ENCODE measurements at regions not wholly inside any gene's neighbourhood (a gene's known extent, or its start where the extent isn't known, plus 50 kb on each side); places are given as distances from the start of the nearest gene placed in this dataset.

DNA sequence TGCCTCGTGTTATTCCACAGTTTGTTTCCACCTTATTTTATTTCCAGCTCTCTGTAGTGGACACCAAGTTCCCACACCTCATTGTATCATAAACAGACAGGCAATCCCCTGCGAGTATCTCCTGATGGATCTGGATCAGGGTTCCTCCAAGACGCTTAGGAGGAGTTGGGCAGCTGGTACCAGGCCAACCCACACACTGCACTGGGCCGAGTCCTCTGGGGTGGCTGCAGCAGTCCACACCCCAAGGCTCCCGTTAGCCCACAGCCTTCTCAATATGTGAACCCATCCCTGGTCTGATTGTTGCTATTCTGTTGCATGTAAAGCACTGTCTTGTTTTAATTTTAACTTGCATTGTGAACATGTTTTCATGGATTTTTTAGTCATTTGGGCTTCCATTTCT is 178.8 kb upstream of the RAB6C start:
- Histone ChIP-seq H3K9me2 (replicated peaks; ENCODE audit: low read length) (no peaks in the 10 kb centered on the region), H3K4me1 (ENCODE audit: insufficient read depth, low read length) (no peaks in the 10 kb centered on the region; the same call in 1 of the 2 replicates), H3K4me2 (ENCODE audit: low read length) (no peak overlapping the region), H3K27ac (ENCODE audit: low read length) (no peak overlapping the region), H2AFZ (ENCODE audit: low read length) (no peak overlapping the region), H3K27me3 (ENCODE audit: low read length) (0 out of 2 replicates have a peak, but pooled peaks cover 3% of the 10 kb centered on the region), H3K9ac (ENCODE audit: low read length) (no peak overlapping the region), H3K4me3 (ENCODE audit: low read length) (no peak overlapping the region), H4K20me1 (ENCODE audit: low read length) (no peaks in the 10 kb centered on the region), H3K9me3 (ENCODE audit: low read length) (no peaks in the 10 kb centered on the region), H3K36me3 (ENCODE audit: low read depth, low read length) (no peaks in the 10 kb centered on the region), H3K79me2 (ENCODE audit: low read length) (no peaks in the 10 kb centered on the region), H3F3A (ENCODE audit: low read length, unreplicated experiment) (no peaks in the 10 kb centered on the region)
- intact Hi-C loops (cut with micrococcal nuclease), result no loop called here
- CTCF ChIA-PET, result no interaction called here
- TF ChIP-seq EZH2phosphoT487 (IDR thresholded peaks at IDR 0.05; ENCODE audit: borderline replicate concordance, low read length) (no peak), EZH2 (IDR thresholded peaks at IDR 0.05; ENCODE audit: low read length, unreplicated experiment) (no peak)
- TF ChIP-seq, protein P1, sequence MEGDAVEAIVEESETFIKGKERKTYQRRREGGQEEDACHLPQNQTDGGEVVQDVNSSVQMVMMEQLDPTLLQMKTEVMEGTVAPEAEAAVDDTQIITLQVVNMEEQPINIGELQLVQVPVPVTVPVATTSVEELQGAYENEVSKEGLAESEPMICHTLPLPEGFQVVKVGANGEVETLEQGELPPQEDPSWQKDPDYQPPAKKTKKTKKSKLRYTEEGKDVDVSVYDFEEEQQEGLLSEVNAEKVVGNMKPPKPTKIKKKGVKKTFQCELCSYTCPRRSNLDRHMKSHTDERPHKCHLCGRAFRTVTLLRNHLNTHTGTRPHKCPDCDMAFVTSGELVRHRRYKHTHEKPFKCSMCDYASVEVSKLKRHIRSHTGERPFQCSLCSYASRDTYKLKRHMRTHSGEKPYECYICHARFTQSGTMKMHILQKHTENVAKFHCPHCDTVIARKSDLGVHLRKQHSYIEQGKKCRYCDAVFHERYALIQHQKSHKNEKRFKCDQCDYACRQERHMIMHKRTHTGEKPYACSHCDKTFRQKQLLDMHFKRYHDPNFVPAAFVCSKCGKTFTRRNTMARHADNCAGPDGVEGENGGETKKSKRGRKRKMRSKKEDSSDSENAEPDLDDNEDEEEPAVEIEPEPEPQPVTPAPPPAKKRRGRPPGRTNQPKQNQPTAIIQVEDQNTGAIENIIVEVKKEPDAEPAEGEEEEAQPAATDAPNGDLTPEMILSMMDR (conservative IDR thresholded peaks at IDR 0.05; ENCODE audit: low read depth, low read length), result no peak
- DNase-seq, result no peak
- BruUV-seq (replicated peaks), result no TSS peak
- ATAC-seq, result no peak
- POLR2A ChIA-PET (ENCODE audit: unreplicated experiment), result no interaction called here

DNA sequence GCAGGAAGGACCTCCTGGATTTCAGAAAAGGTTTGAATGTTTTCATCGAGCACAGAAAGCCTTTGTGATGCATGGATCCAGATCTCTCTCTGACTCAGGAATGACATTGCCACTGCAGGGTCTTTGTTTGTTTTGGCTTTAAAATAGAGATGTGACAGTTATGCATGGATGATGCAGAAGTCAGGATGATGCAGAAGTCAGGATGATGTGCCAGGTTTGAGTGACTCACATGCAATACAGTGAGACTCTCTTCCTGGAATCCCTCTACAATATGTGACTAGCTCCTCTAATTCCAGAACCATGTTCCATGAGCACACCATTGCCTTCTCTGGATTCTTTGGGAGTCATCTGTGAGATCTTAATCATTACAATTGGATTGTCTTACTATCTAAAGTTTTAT is 177.9 kb upstream of the RAB6C start:
- Histone ChIP-seq H3K9ac (ENCODE audit: low read length) (no peak overlapping the region), H3F3A (ENCODE audit: low read length, unreplicated experiment) (no peaks in the 10 kb centered on the region), H3K4me1 (ENCODE audit: insufficient read depth, low read length) (no peaks in the 10 kb centered on the region; the same call in 1 of the 2 replicates), H3K9me3 (ENCODE audit: low read length) (no peaks in the 10 kb centered on the region), H2AFZ (ENCODE audit: low read length) (no peak overlapping the region), H4K20me1 (ENCODE audit: low read length) (no peaks in the 10 kb centered on the region), H3K27ac (ENCODE audit: low read length) (no peak overlapping the region), H3K36me3 (ENCODE audit: low read depth, low read length) (no peaks in the 10 kb centered on the region), H3K79me2 (ENCODE audit: low read length) (no peaks in the 10 kb centered on the region), H3K9me2 (replicated peaks; ENCODE audit: low read length) (no peaks in the 10 kb centered on the region), H3K27me3 (ENCODE audit: low read length) (peaks cover 11% of the 10 kb centered on the region; the same call in 1 of the 2 replicates), H3K4me3 (ENCODE audit: low read length) (no peak overlapping the region), H3K4me2 (ENCODE audit: low read length) (no peak overlapping the region)
- BruUV-seq (replicated peaks), result no TSS peak
- DNase-seq, result peak; percentile 57
- TF ChIP-seq EZH2 (IDR thresholded peaks at IDR 0.05; ENCODE audit: low read length, unreplicated experiment), result no peak
- TF ChIP-seq EZH2phosphoT487 (IDR thresholded peaks at IDR 0.05; ENCODE audit: borderline replicate concordance, low read length), result no peak
- TF ChIP-seq, protein P1 (conservative IDR thresholded peaks at IDR 0.05; ENCODE audit: low read depth, low read length), result no peak
- intact Hi-C loops (cut with micrococcal nuclease), result no loop called here
- POLR2A ChIA-PET (ENCODE audit: unreplicated experiment), result no interaction called here
- no peak for ATAC-seq
- CTCF ChIA-PET, result no interaction called here

DNA sequence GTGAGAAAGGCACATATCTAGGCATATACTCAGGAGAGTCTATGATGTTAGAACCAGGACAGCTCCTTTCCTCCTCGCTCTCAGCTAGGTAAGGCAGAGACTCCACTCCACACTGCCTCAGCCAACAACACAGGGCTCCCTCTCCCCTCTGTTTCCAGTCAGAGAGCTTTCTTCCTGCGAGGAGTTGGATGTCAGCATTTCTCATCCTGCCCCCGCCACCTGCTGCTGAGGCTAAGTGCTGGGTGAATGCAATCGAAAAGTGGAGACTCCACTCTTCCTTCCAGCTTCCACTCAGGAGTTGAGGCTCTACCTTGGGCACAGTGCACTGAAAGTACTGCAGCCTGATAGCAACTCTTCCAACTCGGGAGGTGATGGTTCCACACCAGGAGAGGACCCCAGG is 177.2 kb upstream of the RAB6C start:
- H3K36me3 ChIP-seq (ENCODE audit: low read depth, low read length), result no peaks in the 10 kb centered on the region
- intact Hi-C loops (cut with micrococcal nuclease), result no loop called here
- H2AFZ ChIP-seq (ENCODE audit: low read length), result no peak overlapping the region
- no peaks in the 10 kb centered on the region for H3K9me3 ChIP-seq (ENCODE audit: low read length)
- ChIA-PET CTCF (no interaction called here), POLR2A (ENCODE audit: unreplicated experiment) (no interaction called here)
- no peaks in the 10 kb centered on the region for H3K9me2 ChIP-seq (replicated peaks; ENCODE audit: low read length)
- BruUV-seq (replicated peaks), result no TSS peak
- no peak for TF ChIP-seq EZH2phosphoT487 (IDR thresholded peaks at IDR 0.05; ENCODE audit: borderline replicate concordance, low read length)
- TF ChIP-seq, protein P1 (conservative IDR thresholded peaks at IDR 0.05; ENCODE audit: low read depth, low read length), result no peak
- TF ChIP-seq EZH2 (IDR thresholded peaks at IDR 0.05; ENCODE audit: low read length, unreplicated experiment), result no peak
- H3F3A ChIP-seq (ENCODE audit: low read length, unreplicated experiment), result no peaks in the 10 kb centered on the region
- ATAC-seq, result no peak
- no peak for DNase-seq
- H4K20me1 ChIP-seq (ENCODE audit: low read length), result no peaks in the 10 kb centered on the region
- H3K27me3 ChIP-seq (ENCODE audit: low read length), result peaks cover 18% of the 10 kb centered on the region
- H3K4me3 ChIP-seq (ENCODE audit: low read length), result no peak overlapping the region
- no peak overlapping the region for H3K27ac ChIP-seq (ENCODE audit: low read length)
- H3K79me2 ChIP-seq (ENCODE audit: low read length), result no peaks in the 10 kb centered on the region
- H3K4me2 ChIP-seq (ENCODE audit: low read length), result no peak overlapping the region
- no peak overlapping the region for H3K9ac ChIP-seq (ENCODE audit: low read length)
- no peaks in the 10 kb centered on the region; the same call in 1 of the 2 replicates for H3K4me1 ChIP-seq (ENCODE audit: insufficient read depth, low read length)
